DND-41 (cell line): ENCODE measurements at regions not wholly inside any gene's neighbourhood (a gene's known extent, or its start where the extent isn't known, plus 50 kb on each side); places are given as distances from the start of the nearest gene placed in this dataset.

Experiments
- CTCF ChIP-seq: IDR thresholded peaks from 2 replicates; pipeline ENCODE4 v1.5.1; 2012; ENCODE audit warnings: borderline replicate concordance, low read length, moderate library complexity, mild to moderate bottlenecking; ENCODE audit not compliant: poor library complexity, severe bottlenecking; ENCODE audit errors: extremely low read depth
- EZH2 ChIP-seq: IDR thresholded peaks from 3 replicates; pipeline ENCODE4 v1.6.1; 2012; ENCODE audit warnings: borderline replicate concordance, low read depth, mild to moderate bottlenecking, moderate library complexity, low read length, inconsistent platforms; ENCODE audit not compliant: severe bottlenecking

DNA sequence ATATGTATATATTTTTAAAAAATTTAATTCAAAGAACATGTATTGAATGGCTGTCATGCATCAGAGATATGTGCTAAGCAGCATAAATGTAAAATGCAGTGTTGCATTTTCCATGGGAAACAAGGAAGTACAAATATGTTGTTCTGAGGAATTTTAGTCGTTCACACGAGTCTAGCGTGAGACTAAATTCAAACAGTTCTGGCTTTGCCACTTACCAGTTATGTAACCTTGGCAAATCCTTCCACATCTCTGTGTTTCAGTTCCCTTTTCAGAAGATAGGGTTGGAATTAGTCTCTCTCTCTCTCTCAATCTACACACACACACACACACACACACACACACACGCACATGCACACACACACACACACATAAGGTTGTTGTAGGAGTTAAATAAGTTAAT is 305.4 kb downstream of the UTRN start:
- TF ChIP-seq CTCF (no peak), EZH2 (no peak)
